IPS-NIHi7 (cell line): ENCODE measurements at regions not wholly inside any gene's neighbourhood (a gene's known extent, or its start where the extent isn't known, plus 50 kb on each side); places are given as distances from the start of the nearest gene placed in this dataset.

Experiments used
- DNase-seq: peaks from one replicate; pipeline ENCODE4 v3.0.0; 2012; ENCODE audit warnings: mixed read lengths; ENCODE audit errors: extremely low spot score

GRCh38 chr10:3241274-3241921 lies 68.8 kb upstream of the PITRM1 start:
- no peak for DNase-seq

- DNase-seq, result no peak
Observed at GRCh38 chr10:3239920-3240894, 67.6 kb upstream of the PITRM1 start.

GRCh38 chr10:3239066-3239919 lies 66.7 kb upstream of the PITRM1 start:
- DNase-seq, result peak; percentile 81

GRCh38 chr10:3238115-3238871 lies 65.7 kb upstream of the PITRM1 start:
- DNase-seq, result no peak

- no peak for DNase-seq
Observed at GRCh38 chr10:3237530-3237929, 64.9 kb upstream of the PITRM1 start.

- DNase-seq, result no peak
Observed at GRCh38 chr10:3236644-3237404, 64.2 kb upstream of the PITRM1 start.

- no peak for DNase-seq
Observed at GRCh38 chr10:3235996-3236510, 63.5 kb upstream of the PITRM1 start.

- no peak for DNase-seq
Observed at GRCh38 chr10:3235395-3235794, 62.8 kb upstream of the PITRM1 start.

GRCh38 chr10:3233486-3233990 lies 61.0 kb upstream of the PITRM1 start:
- DNase-seq, result no peak

GRCh38 chr10:3231951-3232730 lies 59.6 kb upstream of the PITRM1 start:
- no peak for DNase-seq

GRCh38 chr10:3229815-3230214 lies 57.2 kb upstream of the PITRM1 start:
- DNase-seq, result no peak

- DNase-seq, result no peak
Observed at GRCh38 chr10:3228629-3228945, 56.0 kb upstream of the PITRM1 start.

- DNase-seq, result no peak
Observed at GRCh38 chr10:3226960-3227744, 54.6 kb upstream of the PITRM1 start.

- no peak for DNase-seq
Observed at GRCh38 chr10:3225561-3225960, 53.0 kb upstream of the PITRM1 start.

GRCh38 chr10:3224241-3224640 lies 51.7 kb upstream of the PITRM1 start:
- no peak for DNase-seq

- DNase-seq, result no peak
Observed at GRCh38 chr10:3222626-3223025, 50.0 kb upstream of the PITRM1 start.
